ENCODE measurements at regions not wholly inside any gene's neighbourhood (a gene's known extent, or its start where the extent isn't known, plus 50 kb on each side); places are given as distances from the start of the nearest gene placed in this dataset.

- intact Hi-C loops (cut with DNase I; ENCODE audit: low total_unique reads): no loop called here
- H3K27ac ChIP-seq: no peak overlapping the region
- H3K4me3 ChIP-seq: no peak overlapping the region
- no peaks in the 10 kb centered on the region for H3K4me1 ChIP-seq
- in situ Hi-C loops (cut with MboI; ENCODE audit: low pct_ligation_motif_present in 1 of 4, low pct_unique_long_range_greater_than_20kb in 1 of 4, low sequenced_read_pairs in 3 of 4): no loop called here
- WGBS, 2 donors (ENCODE audit: low coverage in 1 of 2): 67 to 77% methylated on average over 10 of the region's 10 CpGs
- no peak for DNase-seq
- H3K9me3 ChIP-seq: peaks cover 0 to 3% of the 10 kb centered on the region in 2 donors
- no peaks in the 10 kb centered on the region for H3K27me3 ChIP-seq
- H3K36me3 ChIP-seq: no peaks in the 10 kb centered on the region
- TF ChIP-seq POLR2AphosphoS5 (IDR thresholded peaks at IDR 0.05): no peak
- TF ChIP-seq EP300 (IDR thresholded peaks at IDR 0.05; ENCODE audit: low read depth): no peak
- TF ChIP-seq CTCF (IDR thresholded peaks at IDR 0.05): no peak
- TF ChIP-seq POLR2A (IDR thresholded peaks at IDR 0.05): no peak
These were observed 169.1 kb upstream of the TBX3 start for GRCh38 chr12:114852976-114853529.

- peaks cover 0 to 3% of the 10 kb centered on the region in 2 donors for H3K9me3 ChIP-seq
- no peak overlapping the region for H3K4me3 ChIP-seq
- H3K27me3 ChIP-seq: no peaks in the 10 kb centered on the region
- no peaks in the 10 kb centered on the region for H3K4me1 ChIP-seq
- no peak for DNase-seq
- in situ Hi-C loops (cut with MboI; ENCODE audit: low pct_ligation_motif_present in 1 of 4, low pct_unique_long_range_greater_than_20kb in 1 of 4, low sequenced_read_pairs in 3 of 4): no loop called here
- no peaks in the 10 kb centered on the region for H3K36me3 ChIP-seq
- no peak for TF ChIP-seq CTCF (IDR thresholded peaks at IDR 0.05)
- TF ChIP-seq POLR2AphosphoS5 (IDR thresholded peaks at IDR 0.05): no peak
- TF ChIP-seq POLR2A (IDR thresholded peaks at IDR 0.05): no peak
- no peak for TF ChIP-seq EP300 (IDR thresholded peaks at IDR 0.05; ENCODE audit: low read depth)
- 61 to 80% methylated on average over 6 to 7 of the region's 7 CpGs for WGBS, 2 donors (ENCODE audit: low coverage in 1 of 2)
- H3K27ac ChIP-seq: no peak overlapping the region
- intact Hi-C loops (cut with DNase I; ENCODE audit: low total_unique reads): no loop called here
These were observed 168.0 kb upstream of the TBX3 start for GRCh38 chr12:114851981-114852380.

- no peaks in the 10 kb centered on the region for H3K4me1 ChIP-seq
- WGBS, 2 donors (ENCODE audit: low coverage in 1 of 2): 85 to 90% methylated on average over 5 to 7 of the region's 7 CpGs
- no peak for DNase-seq
- intact Hi-C loops (cut with DNase I; ENCODE audit: low total_unique reads) (no loop called here), in situ Hi-C loops (cut with MboI; ENCODE audit: low pct_ligation_motif_present in 1 of 4, low pct_unique_long_range_greater_than_20kb in 1 of 4, low sequenced_read_pairs in 3 of 4) (no loop called here)
- TF ChIP-seq POLR2A (IDR thresholded peaks at IDR 0.05): no peak
- TF ChIP-seq POLR2AphosphoS5 (IDR thresholded peaks at IDR 0.05): no peak
- TF ChIP-seq EP300 (IDR thresholded peaks at IDR 0.05; ENCODE audit: low read depth): no peak
- TF ChIP-seq CTCF (IDR thresholded peaks at IDR 0.05): no peak
- H3K9me3 ChIP-seq: peaks cover 0 to 3% of the 10 kb centered on the region in 2 donors
- no peaks in the 10 kb centered on the region for H3K27me3 ChIP-seq
- H3K36me3 ChIP-seq: no peaks in the 10 kb centered on the region
- no peak overlapping the region for H3K4me3 ChIP-seq
- no peak overlapping the region for H3K27ac ChIP-seq
These were observed 166.8 kb upstream of the TBX3 start for GRCh38 chr12:114850661-114851275.

- no peaks in the 10 kb centered on the region for H3K4me1 ChIP-seq
- intact Hi-C loops (cut with DNase I; ENCODE audit: low total_unique reads): no loop called here
- no peaks in the 10 kb centered on the region for H3K36me3 ChIP-seq
- TF ChIP-seq POLR2AphosphoS5 (IDR thresholded peaks at IDR 0.05) (no peak), EP300 (IDR thresholded peaks at IDR 0.05; ENCODE audit: low read depth) (no peak), POLR2A (IDR thresholded peaks at IDR 0.05) (no peak), CTCF (IDR thresholded peaks at IDR 0.05) (no peak)
- no peaks in the 10 kb centered on the region for H3K27me3 ChIP-seq
- no peak overlapping the region for H3K4me3 ChIP-seq
- no peak overlapping the region for H3K27ac ChIP-seq
- WGBS, 2 donors (ENCODE audit: low coverage in 1 of 2): 82 to 100% methylated on average over 1 to 2 of the region's 2 CpGs
- H3K9me3 ChIP-seq: no peaks in the 10 kb centered on the region
- DNase-seq: no peak
- in situ Hi-C loops (cut with MboI; ENCODE audit: low pct_ligation_motif_present in 1 of 4, low pct_unique_long_range_greater_than_20kb in 1 of 4, low sequenced_read_pairs in 3 of 4): no loop called here
These were observed 164.7 kb upstream of the TBX3 start for GRCh38 chr12:114848666-114849065.
